GM12864 (cell line): ENCODE measurements at regions not wholly inside any gene's neighbourhood (a gene's known extent, or its start where the extent isn't known, plus 50 kb on each side); places are given as distances from the start of the nearest gene placed in this dataset.

Experiments used
- DNase-seq: peaks from one replicate; pipeline ENCODE4 v3.0.0-alpha.2; 2011; ENCODE audit warnings: low read depth
- H3K4me3 ChIP-seq: 2 replicates; pipeline ENCODE4 v1.5.1; 2011; ENCODE audit warnings: mild to moderate bottlenecking, low read depth, low read length, control low read depth
- TF ChIP-seq, protein P1 (sequence below): IDR thresholded peaks from 2 replicates; pipeline ENCODE4 v1.5.1; 2011; ENCODE audit warnings: low read depth, mild to moderate bottlenecking, moderate library complexity, low read length, control low read depth, inconsistent platforms; ENCODE audit errors: missing control alignments

GRCh38 chr2:239523147-239523953, 122.5 kb upstream of the HDAC4 start:
- H3K4me3 ChIP-seq: no peak overlapping the region
- TF ChIP-seq, protein P1, sequence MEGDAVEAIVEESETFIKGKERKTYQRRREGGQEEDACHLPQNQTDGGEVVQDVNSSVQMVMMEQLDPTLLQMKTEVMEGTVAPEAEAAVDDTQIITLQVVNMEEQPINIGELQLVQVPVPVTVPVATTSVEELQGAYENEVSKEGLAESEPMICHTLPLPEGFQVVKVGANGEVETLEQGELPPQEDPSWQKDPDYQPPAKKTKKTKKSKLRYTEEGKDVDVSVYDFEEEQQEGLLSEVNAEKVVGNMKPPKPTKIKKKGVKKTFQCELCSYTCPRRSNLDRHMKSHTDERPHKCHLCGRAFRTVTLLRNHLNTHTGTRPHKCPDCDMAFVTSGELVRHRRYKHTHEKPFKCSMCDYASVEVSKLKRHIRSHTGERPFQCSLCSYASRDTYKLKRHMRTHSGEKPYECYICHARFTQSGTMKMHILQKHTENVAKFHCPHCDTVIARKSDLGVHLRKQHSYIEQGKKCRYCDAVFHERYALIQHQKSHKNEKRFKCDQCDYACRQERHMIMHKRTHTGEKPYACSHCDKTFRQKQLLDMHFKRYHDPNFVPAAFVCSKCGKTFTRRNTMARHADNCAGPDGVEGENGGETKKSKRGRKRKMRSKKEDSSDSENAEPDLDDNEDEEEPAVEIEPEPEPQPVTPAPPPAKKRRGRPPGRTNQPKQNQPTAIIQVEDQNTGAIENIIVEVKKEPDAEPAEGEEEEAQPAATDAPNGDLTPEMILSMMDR: no peak
- no peak for DNase-seq

DNA sequence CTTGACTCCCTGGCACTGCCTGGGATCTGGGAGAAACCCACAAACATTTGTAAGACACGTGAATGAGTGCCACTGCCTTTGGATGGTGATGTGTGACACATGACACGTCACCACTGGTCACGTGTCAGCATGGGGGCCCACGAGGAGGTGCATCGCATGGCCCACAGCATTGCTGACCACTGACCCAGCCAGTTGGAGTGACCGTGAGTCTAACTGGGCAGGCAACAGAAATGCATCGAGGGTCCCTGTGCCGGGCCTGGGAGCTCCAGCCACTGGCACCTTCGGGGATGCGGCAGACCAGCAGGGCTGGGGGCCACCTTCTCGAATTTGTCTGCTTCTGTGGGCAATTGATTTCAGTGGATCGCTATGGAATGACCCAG, 121.9 kb upstream of the HDAC4 start:
- no peak for DNase-seq
- H3K4me3 ChIP-seq: no peak overlapping the region
- TF ChIP-seq, protein P1: no peak

DNA sequence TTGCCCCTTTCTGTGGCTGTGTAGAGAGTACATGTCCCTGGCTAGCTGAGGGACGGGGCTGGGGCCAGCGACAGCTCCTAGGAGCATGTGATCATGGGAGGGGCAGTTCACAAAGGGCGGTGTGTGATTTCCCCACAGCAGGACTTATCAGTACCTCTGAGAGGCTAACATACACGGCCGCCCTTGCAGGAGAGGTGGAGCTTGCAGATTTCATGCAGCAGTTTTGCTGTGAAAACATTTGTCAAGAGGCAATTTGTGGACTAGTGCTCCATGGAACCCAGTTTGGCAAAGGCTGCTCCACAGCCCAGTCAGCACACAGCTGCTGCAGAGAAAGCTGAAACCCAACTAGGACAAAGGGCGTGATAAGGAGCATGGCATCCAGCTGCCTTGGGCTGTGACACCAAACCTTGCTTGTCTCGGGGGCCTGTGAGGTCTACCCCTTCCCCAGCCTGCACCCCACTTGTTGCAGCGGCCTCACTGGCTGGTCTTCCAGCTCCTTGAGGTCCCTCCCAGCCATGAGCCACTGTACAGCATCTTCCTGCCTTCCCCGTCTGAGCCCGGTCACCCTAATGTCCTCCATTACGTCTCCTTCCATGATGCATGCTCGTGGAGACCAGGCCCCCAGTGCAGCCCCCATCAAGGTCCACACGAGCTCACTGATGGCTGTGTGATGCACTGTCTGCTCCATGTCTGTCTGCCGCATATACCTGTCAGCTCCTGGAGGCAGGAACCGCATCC, 121.4 kb upstream of the HDAC4 start:
- H3K4me3 ChIP-seq: no peak overlapping the region
- no peak for DNase-seq
- TF ChIP-seq, protein P1: no peak

DNA sequence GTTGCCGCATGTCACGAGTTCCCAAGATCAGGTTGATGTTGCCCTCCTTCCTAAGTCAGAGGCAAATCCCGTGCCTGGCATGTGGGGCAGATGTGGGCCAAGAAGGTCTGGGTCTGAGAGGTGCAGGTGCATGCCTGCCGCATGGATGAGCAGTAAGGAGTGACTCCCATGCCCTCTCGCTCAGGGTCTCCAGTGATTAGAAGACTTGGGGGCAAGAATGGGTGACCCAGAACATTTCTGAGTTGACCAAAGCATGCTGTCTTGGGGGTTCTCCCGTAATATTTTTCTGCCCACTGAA, 120.6 kb upstream of the HDAC4 start:
- DNase-seq: no peak
- no peak overlapping the region for H3K4me3 ChIP-seq
- TF ChIP-seq, protein P1: no peak

DNA sequence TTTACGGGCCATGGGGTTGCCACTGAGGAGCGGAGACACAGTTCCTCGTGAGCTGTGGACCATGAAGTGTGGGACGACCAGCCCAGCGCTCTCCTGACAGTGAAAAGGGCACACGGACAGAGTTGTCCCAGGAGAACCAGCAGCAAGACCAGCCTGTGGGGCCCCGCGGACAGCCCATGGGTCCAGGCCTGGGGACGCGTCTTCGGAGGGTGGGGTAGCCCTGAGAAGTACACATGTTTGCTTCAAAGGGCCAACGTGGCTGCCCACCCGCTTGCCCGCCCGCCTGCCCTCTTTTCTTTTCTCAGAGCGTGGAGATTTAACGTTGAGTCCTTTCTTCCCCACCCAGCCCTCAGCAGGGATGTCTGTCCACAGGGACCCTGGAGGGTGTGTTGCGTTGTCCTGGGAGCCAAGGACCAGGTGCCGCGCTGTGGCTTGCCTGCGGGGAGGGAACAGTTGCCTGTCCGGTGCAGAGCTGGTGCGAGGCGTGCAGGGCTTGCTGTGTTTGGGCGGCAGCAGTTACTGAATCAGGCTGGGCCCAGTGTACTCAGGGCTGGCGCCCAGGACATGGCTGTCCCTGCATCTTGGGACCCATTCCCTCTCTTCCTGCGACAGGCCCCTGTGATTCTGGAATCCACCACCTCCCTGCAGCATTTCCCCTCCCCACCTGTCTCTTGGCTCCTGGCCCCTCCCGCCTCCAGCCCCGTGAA, 120.1 kb upstream of the HDAC4 start:
- DNase-seq: no peak
- TF ChIP-seq, protein P1: no peak
- no peak overlapping the region for H3K4me3 ChIP-seq

- DNase-seq: no peak
- H3K4me3 ChIP-seq: no peak overlapping the region
- TF ChIP-seq, protein P1: no peak
Observed at GRCh38 chr2:239519921-239520585, 119.2 kb upstream of the HDAC4 start.
